ENCODE measurements at regions not wholly inside any gene's neighbourhood (a gene's known extent, or its start where the extent isn't known, plus 50 kb on each side); places are given as distances from the start of the nearest gene placed in this dataset.

DNA sequence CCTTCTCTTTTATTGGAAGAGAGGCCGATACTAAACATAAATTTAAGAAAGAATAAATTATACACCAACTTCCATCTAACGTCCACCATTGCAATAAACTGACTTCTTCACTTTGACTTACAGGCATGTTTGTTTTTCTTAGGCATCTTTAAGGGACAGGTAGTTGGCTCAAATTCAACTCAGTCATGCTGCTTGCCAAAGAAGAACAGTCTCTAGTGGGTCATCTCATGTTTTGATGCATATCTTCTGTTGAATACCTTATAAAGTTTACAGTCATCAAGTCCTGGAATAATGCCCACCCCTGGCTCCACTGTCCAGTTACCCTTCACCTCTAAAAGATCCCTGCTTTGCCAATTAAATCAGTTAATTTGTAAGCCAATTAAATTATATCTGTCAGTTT lies 328.2 kb upstream of the GRAMD2B start:
- Histone ChIP-seq H3K27ac (ENCODE audit: low read length) (no peak overlapping the region), H3K36me3 (ENCODE audit: control insufficient read depth in 2 of 2, insufficient read depth in 2 of 2, low read length in 2 of 2) (no peaks in the 10 kb centered on the region), H3K9me3 (ENCODE audit: control insufficient read depth in 2 of 2, low read length in 2 of 2) (no peaks in the 10 kb centered on the region), H3K4me1 (ENCODE audit: control insufficient read depth, insufficient read depth, low read length) (no peaks in the 10 kb centered on the region), H3K9ac (ENCODE audit: low read length in 2 of 2) (no peak overlapping the region), H3K27me3 (ENCODE audit: control insufficient read depth in 1 of 2, insufficient read depth in 2 of 2, low read length in 2 of 2) (no peaks in the 10 kb centered on the region), H3K4me3 (ENCODE audit: low read length in 2 of 2) (no peak overlapping the region)

DNA sequence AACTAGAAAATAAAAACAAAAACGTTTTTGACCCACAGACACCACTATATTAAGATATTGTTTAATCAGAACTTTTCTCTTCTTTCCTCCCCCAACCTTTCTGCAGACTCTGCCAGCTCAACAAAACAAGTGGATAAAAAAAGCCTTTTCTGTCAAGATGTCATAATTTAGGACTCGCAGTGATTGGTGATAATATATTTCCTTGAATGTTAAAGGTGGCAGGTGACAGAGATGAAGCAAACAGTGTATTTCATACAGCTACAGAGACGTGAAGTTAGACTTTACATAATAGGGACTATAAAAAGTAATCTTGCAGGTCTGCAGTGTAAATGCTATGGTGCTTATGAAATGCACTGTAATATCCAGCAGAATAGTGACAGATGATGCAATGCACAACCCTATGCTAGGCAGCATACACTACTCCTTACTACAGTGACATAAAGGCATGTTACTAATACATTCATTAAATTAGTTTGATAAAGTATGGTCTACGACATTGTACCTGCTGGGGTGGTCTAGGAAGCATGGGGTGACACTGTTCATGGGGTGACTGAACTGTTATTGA lies 326.7 kb upstream of the GRAMD2B start:
- H3K4me1 ChIP-seq (ENCODE audit: control insufficient read depth, insufficient read depth, low read length), result no peaks in the 10 kb centered on the region
- no peaks in the 10 kb centered on the region for H3K9me3 ChIP-seq (ENCODE audit: control insufficient read depth in 2 of 2, low read length in 2 of 2)
- no peak overlapping the region for H3K27ac ChIP-seq (ENCODE audit: low read length)
- H3K4me3 ChIP-seq (ENCODE audit: low read length in 2 of 2), result no peak overlapping the region
- H3K27me3 ChIP-seq (ENCODE audit: control insufficient read depth in 1 of 2, insufficient read depth in 2 of 2, low read length in 2 of 2), result no peaks in the 10 kb centered on the region
- H3K36me3 ChIP-seq (ENCODE audit: control insufficient read depth in 2 of 2, insufficient read depth in 2 of 2, low read length in 2 of 2), result no peaks in the 10 kb centered on the region
- no peak overlapping the region for H3K9ac ChIP-seq (ENCODE audit: low read length in 2 of 2)

DNA sequence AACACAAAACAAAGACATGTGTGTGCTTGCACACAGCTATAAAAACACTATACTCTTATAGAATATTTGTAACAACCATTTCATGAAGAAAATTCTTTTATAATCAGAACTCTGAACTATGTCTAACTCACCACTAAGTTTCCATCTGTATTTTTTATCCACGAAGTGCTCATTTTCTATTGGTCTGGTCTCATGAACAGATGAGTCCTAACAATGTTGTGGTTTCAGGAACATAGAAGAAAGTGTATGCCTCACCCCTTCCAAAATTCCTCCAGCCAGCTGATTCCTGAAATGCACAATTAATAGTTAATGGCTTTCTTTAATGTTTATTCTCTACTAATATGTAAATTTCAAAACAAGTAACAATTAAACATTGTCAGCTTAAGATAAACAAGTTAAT lies 325.3 kb upstream of the GRAMD2B start:
- H3K4me1 ChIP-seq (ENCODE audit: control insufficient read depth, insufficient read depth, low read length), result no peaks in the 10 kb centered on the region

DNA sequence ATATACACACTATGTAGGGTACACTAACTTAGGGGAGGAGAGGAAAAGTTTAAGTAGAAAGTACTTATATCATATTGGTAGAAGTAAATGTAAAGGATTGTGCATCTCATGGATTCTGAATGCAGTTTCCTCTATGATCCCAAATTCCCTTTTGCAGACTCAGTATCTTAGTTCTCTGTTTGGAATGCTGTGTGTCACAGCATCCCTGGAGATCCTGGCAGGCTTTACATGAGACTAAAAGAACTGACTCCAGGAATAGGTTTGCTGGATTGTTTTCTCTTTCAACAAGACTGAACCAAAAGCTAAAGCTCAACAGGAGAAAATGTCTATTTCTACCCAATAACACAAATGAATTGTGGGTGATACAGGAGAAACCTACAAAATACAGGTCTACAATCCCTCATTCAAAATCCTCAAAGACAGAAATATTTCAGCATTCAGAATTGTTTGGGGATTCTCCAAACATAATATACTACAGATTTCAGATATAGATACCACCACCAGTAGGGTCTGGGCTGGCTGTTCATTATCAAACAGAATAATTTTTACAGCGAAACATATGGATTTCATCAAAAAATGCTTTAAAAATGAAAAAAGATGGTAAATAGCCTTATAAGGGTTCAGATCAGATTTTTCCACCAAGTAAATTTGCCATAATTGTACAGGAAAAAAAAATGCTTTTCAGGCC lies 324.7 kb upstream of the GRAMD2B start:
- no peaks in the 10 kb centered on the region for H3K36me3 ChIP-seq (ENCODE audit: control insufficient read depth in 2 of 2, insufficient read depth in 2 of 2, low read length in 2 of 2)
- H3K27me3 ChIP-seq (ENCODE audit: control insufficient read depth in 1 of 2, insufficient read depth in 2 of 2, low read length in 2 of 2), result no peaks in the 10 kb centered on the region
- H3K4me3 ChIP-seq (ENCODE audit: low read length in 2 of 2), result no peak overlapping the region
- H3K27ac ChIP-seq (ENCODE audit: low read length), result no peak overlapping the region
- no peaks in the 10 kb centered on the region for H3K9me3 ChIP-seq (ENCODE audit: control insufficient read depth in 2 of 2, low read length in 2 of 2)
- no peak overlapping the region for H3K9ac ChIP-seq (ENCODE audit: low read length in 2 of 2)
- no peaks in the 10 kb centered on the region for H3K4me1 ChIP-seq (ENCODE audit: control insufficient read depth, insufficient read depth, low read length)

More for the DNA sequence above, 325.3 kb upstream of the GRAMD2B start:
- H3K27me3 ChIP-seq (ENCODE audit: control insufficient read depth in 1 of 2, insufficient read depth in 2 of 2, low read length in 2 of 2), result no peaks in the 10 kb centered on the region
- H3K4me3 ChIP-seq (ENCODE audit: low read length in 2 of 2), result no peak overlapping the region
- H3K27ac ChIP-seq (ENCODE audit: low read length), result no peak overlapping the region
- no peaks in the 10 kb centered on the region for H3K9me3 ChIP-seq (ENCODE audit: control insufficient read depth in 2 of 2, low read length in 2 of 2)
- no peak overlapping the region for H3K9ac ChIP-seq (ENCODE audit: low read length in 2 of 2)
- no peaks in the 10 kb centered on the region for H3K36me3 ChIP-seq (ENCODE audit: control insufficient read depth in 2 of 2, insufficient read depth in 2 of 2, low read length in 2 of 2)

DNA sequence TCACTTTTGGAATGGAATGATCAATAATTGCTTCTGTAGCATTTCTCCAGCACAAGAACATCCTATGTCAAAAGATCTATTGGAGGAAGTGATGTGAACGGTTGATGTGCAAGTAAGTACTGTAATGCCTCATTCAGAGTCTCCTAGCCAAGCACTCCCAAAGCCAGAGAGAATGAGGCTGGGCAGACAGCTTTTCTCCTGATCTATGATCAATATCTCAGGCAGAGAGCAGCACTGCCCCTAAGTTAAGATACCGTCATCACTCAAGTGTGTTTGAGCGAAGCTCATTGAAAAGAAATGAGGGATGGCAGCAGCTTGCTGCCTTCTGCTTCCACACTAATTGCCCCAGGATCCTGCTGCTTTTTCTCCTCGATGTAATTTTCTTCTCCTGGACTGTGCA lies 324.1 kb upstream of the GRAMD2B start:
- no peak overlapping the region for H3K9ac ChIP-seq (ENCODE audit: low read length in 2 of 2)
- no peaks in the 10 kb centered on the region for H3K4me1 ChIP-seq (ENCODE audit: control insufficient read depth, insufficient read depth, low read length)
- H3K27ac ChIP-seq (ENCODE audit: low read length), result no peak overlapping the region
- H3K4me3 ChIP-seq (ENCODE audit: low read length in 2 of 2), result no peak overlapping the region
- no peaks in the 10 kb centered on the region for H3K27me3 ChIP-seq (ENCODE audit: control insufficient read depth in 1 of 2, insufficient read depth in 2 of 2, low read length in 2 of 2)
- H3K9me3 ChIP-seq (ENCODE audit: control insufficient read depth in 2 of 2, low read length in 2 of 2), result no peaks in the 10 kb centered on the region
- no peaks in the 10 kb centered on the region for H3K36me3 ChIP-seq (ENCODE audit: control insufficient read depth in 2 of 2, insufficient read depth in 2 of 2, low read length in 2 of 2)

DNA sequence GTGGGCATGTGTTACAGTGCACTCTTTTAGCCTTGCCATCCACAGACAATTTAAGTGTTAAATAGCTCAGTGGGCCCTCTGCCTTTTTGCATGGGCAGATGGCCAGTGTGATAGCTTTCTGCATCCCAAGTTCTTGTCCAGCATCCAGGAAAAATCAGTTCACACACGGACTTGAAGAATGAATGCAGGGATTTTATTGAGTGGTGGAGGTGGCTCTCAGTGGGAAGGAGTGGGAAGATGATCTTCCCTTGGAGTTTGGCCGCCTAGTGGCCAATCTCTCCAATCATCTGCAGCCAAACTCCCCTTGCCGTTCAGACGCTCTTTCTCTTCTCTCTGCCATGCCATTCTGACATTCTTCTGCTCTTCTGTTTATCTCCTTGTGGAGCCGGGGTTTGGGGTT lies 322.4 kb upstream of the GRAMD2B start:
- Histone ChIP-seq H3K9ac (ENCODE audit: low read length in 2 of 2) (no peak overlapping the region), H3K4me1 (ENCODE audit: control insufficient read depth, insufficient read depth, low read length) (no peaks in the 10 kb centered on the region), H3K27ac (ENCODE audit: low read length) (no peak overlapping the region), H3K4me3 (ENCODE audit: low read length in 2 of 2) (no peak overlapping the region), H3K36me3 (ENCODE audit: control insufficient read depth in 2 of 2, insufficient read depth in 2 of 2, low read length in 2 of 2) (no peaks in the 10 kb centered on the region), H3K9me3 (ENCODE audit: control insufficient read depth in 2 of 2, low read length in 2 of 2) (no peaks in the 10 kb centered on the region), H3K27me3 (ENCODE audit: control insufficient read depth in 1 of 2, insufficient read depth in 2 of 2, low read length in 2 of 2) (no peaks in the 10 kb centered on the region)

DNA sequence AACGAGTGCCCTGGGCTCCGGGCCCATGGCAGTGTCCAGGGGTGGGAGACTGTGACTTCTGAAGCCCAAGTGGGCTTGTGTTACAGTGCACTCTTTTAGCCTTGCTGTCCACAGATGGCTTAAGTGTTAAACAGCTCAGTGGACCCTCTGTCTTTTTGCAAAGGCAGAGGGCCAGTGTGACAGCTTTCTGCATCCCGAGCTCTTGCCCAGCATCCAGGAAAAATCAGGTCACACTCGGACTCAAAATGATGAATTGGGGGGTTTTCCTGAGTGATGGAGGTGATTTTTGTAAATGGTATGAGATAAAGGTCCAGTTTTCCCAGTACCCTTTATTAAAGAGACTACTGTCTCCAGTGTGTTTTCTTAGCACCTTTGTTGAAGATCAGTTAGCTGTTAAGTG lies 321.3 kb upstream of the GRAMD2B start:
- no peak overlapping the region for H3K4me3 ChIP-seq (ENCODE audit: low read length in 2 of 2)
- no peak overlapping the region for H3K9ac ChIP-seq (ENCODE audit: low read length in 2 of 2)
- H3K27me3 ChIP-seq (ENCODE audit: control insufficient read depth in 1 of 2, insufficient read depth in 2 of 2, low read length in 2 of 2), result no peaks in the 10 kb centered on the region
- H3K27ac ChIP-seq (ENCODE audit: low read length), result no peak overlapping the region
- no peaks in the 10 kb centered on the region for H3K9me3 ChIP-seq (ENCODE audit: control insufficient read depth in 2 of 2, low read length in 2 of 2)
- H3K4me1 ChIP-seq (ENCODE audit: control insufficient read depth, insufficient read depth, low read length), result no peaks in the 10 kb centered on the region
- H3K36me3 ChIP-seq (ENCODE audit: control insufficient read depth in 2 of 2, insufficient read depth in 2 of 2, low read length in 2 of 2), result no peaks in the 10 kb centered on the region

DNA sequence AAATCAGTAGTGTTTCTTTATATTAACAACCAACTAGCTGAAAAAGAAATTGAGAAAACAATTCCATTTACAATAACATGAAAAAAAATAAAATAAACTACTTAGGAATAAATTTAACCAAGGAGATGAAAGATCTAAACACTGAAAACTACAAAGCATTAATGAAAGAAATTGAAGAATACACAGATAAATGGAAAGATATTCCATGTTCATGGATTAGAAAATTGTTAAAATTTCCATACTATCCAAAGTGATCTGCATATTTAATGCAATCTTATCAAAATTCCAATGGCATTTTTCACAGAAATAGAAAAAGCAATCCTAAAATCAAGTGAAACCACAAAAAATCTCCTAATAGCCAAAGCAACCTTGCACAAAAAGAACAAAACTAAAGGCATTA lies 320.2 kb upstream of the GRAMD2B start:
- Histone ChIP-seq H3K27ac (ENCODE audit: low read length) (no peak overlapping the region), H3K27me3 (ENCODE audit: control insufficient read depth in 1 of 2, insufficient read depth in 2 of 2, low read length in 2 of 2) (no peaks in the 10 kb centered on the region), H3K36me3 (ENCODE audit: control insufficient read depth in 2 of 2, insufficient read depth in 2 of 2, low read length in 2 of 2) (no peaks in the 10 kb centered on the region), H3K4me1 (ENCODE audit: control insufficient read depth, insufficient read depth, low read length) (no peaks in the 10 kb centered on the region), H3K9ac (ENCODE audit: low read length in 2 of 2) (no peak overlapping the region), H3K4me3 (ENCODE audit: low read length in 2 of 2) (no peak overlapping the region), H3K9me3 (ENCODE audit: control insufficient read depth in 2 of 2, low read length in 2 of 2) (no peaks in the 10 kb centered on the region)

DNA sequence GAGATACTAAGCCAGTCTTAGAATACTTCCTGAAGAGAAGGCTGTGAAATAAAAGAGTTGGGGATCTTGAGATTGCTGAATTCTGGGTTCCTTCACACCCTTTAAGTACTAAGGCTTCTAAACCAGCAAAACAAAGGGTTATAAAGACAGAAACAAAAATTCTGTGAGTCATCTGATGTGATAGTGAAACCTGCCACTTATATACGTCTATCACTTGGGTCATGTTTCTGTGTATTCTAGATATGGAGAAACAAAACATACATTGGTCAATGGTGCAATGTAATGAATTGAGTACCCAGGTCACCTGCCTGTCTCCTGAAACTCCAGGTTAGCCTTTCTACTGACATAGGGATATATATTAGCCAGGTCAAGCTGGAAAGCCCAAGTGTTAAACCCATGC lies 319.3 kb upstream of the GRAMD2B start:
- Histone ChIP-seq H3K27ac (ENCODE audit: low read length) (no peak overlapping the region), H3K9me3 (ENCODE audit: control insufficient read depth in 2 of 2, low read length in 2 of 2) (no peaks in the 10 kb centered on the region), H3K36me3 (ENCODE audit: control insufficient read depth in 2 of 2, insufficient read depth in 2 of 2, low read length in 2 of 2) (no peaks in the 10 kb centered on the region), H3K27me3 (ENCODE audit: control insufficient read depth in 1 of 2, insufficient read depth in 2 of 2, low read length in 2 of 2) (no peaks in the 10 kb centered on the region), H3K4me3 (ENCODE audit: low read length in 2 of 2) (no peak overlapping the region), H3K9ac (ENCODE audit: low read length in 2 of 2) (no peak overlapping the region), H3K4me1 (ENCODE audit: control insufficient read depth, insufficient read depth, low read length) (no peaks in the 10 kb centered on the region)

DNA sequence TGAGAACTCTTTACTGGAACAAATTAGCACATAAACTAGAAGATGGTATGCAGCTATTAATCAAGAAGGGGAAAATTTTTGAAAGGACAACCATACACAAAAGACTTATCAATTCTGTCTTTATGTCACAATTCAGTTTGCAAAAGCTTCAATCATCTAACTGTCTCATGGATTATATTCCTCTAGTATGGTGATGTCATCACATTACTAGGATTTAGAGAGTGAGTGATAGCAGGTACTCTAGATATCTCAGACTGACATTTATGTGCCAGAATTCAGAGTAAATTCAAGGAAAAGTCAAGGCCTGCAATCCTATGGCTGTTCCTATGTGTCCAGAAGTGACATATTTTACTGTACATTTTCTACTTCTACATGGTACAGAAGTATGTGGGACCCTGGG lies 318.9 kb upstream of the GRAMD2B start:
- no peaks in the 10 kb centered on the region for H3K36me3 ChIP-seq (ENCODE audit: control insufficient read depth in 2 of 2, insufficient read depth in 2 of 2, low read length in 2 of 2)
- no peak overlapping the region for H3K9ac ChIP-seq (ENCODE audit: low read length in 2 of 2)
- H3K4me1 ChIP-seq (ENCODE audit: control insufficient read depth, insufficient read depth, low read length), result no peaks in the 10 kb centered on the region
- H3K27ac ChIP-seq (ENCODE audit: low read length), result no peak overlapping the region
- no peak overlapping the region for H3K4me3 ChIP-seq (ENCODE audit: low read length in 2 of 2)
- no peaks in the 10 kb centered on the region for H3K27me3 ChIP-seq (ENCODE audit: control insufficient read depth in 1 of 2, insufficient read depth in 2 of 2, low read length in 2 of 2)
- H3K9me3 ChIP-seq (ENCODE audit: control insufficient read depth in 2 of 2, low read length in 2 of 2), result no peaks in the 10 kb centered on the region

DNA sequence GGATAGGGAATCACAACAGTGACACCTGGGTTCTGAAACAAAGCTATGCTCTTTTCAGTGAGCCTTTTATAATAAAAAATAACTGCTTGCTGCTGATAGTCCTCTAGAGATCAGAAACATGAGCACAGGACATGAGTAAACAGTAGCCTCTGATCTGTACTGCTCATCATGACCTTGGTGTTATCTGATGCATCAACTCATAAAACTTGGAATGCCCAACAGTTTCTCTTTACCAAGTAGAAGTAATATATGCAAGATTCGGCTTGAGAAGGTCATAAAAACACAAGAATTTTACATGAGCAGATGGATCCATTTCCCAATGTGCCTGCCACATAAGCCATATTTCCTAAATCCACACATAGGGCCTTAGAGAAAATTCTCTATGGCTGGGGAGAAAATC lies 318.3 kb upstream of the GRAMD2B start:
- Histone ChIP-seq H3K27me3 (ENCODE audit: control insufficient read depth in 1 of 2, insufficient read depth in 2 of 2, low read length in 2 of 2) (no peaks in the 10 kb centered on the region), H3K27ac (ENCODE audit: low read length) (no peak overlapping the region), H3K9ac (ENCODE audit: low read length in 2 of 2) (no peak overlapping the region), H3K9me3 (ENCODE audit: control insufficient read depth in 2 of 2, low read length in 2 of 2) (no peaks in the 10 kb centered on the region), H3K4me3 (ENCODE audit: low read length in 2 of 2) (no peak overlapping the region), H3K4me1 (ENCODE audit: control insufficient read depth, insufficient read depth, low read length) (no peaks in the 10 kb centered on the region), H3K36me3 (ENCODE audit: control insufficient read depth in 2 of 2, insufficient read depth in 2 of 2, low read length in 2 of 2) (no peaks in the 10 kb centered on the region)

Measured in stomach smooth muscle (tissue), 2 donors.